Fibroblast of pulmonary artery (primary cell): ENCODE measurements at regions not wholly inside any gene's neighbourhood (a gene's known extent, or its start where the extent isn't known, plus 50 kb on each side); places are given as distances from the start of the nearest gene placed in this dataset.

Experiments used
- DNase-seq: peaks from one replicate; pipeline ENCODE4 v3.0.0-alpha.2; 2010; ENCODE audit warnings: low read depth
- H3K4me3 ChIP-seq: replicated peaks from 2 replicates; pipeline ENCODE4 v1.5.1; 2011; ENCODE audit warnings: low read depth, mild to moderate bottlenecking, control low read depth, low read length, moderate library complexity
- CTCF ChIP-seq: IDR thresholded peaks from 2 replicates; pipeline ENCODE4 v1.5.1; 2011; ENCODE audit warnings: mild to moderate bottlenecking, control low read depth, low read length, inconsistent platforms; ENCODE audit errors: missing control alignments

- H3K4me3 ChIP-seq, result no peak overlapping the region
- TF ChIP-seq CTCF, result no peak
- DNase-seq, result no peak
These were observed 603.7 kb downstream of the CDH9 start for GRCh38 chr5:26434688-26435087.

GRCh38 chr5:26432386-26432785, 606.0 kb downstream of the CDH9 start:
- no peak for DNase-seq
- H3K4me3 ChIP-seq, result no peak overlapping the region
- no peak for TF ChIP-seq CTCF

GRCh38 chr5:26430323-26430722, 608.1 kb downstream of the CDH9 start:
- DNase-seq, result no peak
- H3K4me3 ChIP-seq, result no peak overlapping the region
- no peak for TF ChIP-seq CTCF

- TF ChIP-seq CTCF, result no peak
- DNase-seq, result no peak
- H3K4me3 ChIP-seq, result no peak overlapping the region
These were observed 611.1 kb downstream of the CDH9 start for GRCh38 chr5:26427281-26427680.

- no peak for TF ChIP-seq CTCF
These were observed 618.4 kb downstream of the CDH9 start for GRCh38 chr5:26419987-26420386.

GRCh38 chr5:26416911-26417310, 621.5 kb downstream of the CDH9 start:
- no peak overlapping the region for H3K4me3 ChIP-seq
- no peak for DNase-seq
- no peak for TF ChIP-seq CTCF

More at GRCh38 chr5:26419987-26420386, 618.4 kb downstream of the CDH9 start:
- H3K4me3 ChIP-seq, result no peak overlapping the region
- no peak for DNase-seq

- DNase-seq, result no peak
- TF ChIP-seq CTCF, result no peak
- H3K4me3 ChIP-seq, result no peak overlapping the region
These were observed 622.2 kb downstream of the CDH9 start for GRCh38 chr5:26415987-26416779.
